ENCODE measurements at regions not wholly inside any gene's neighbourhood (a gene's known extent, or its start where the extent isn't known, plus 50 kb on each side); places are given as distances from the start of the nearest gene placed in this dataset.

GRCh38 chr5:57950616-57951228, 468.1 kb upstream of the ACTBL2 start:
- Histone ChIP-seq H3K4me2 (ENCODE audit: low read depth, low read length) (no peak overlapping the region), H3K79me2 (ENCODE audit: low read length) (no peaks in the 10 kb centered on the region), H3F3A (ENCODE audit: insufficient read depth, low read length) (no peaks in the 10 kb centered on the region), H4K20me1 (ENCODE audit: insufficient read depth, low read length) (no peaks in the 10 kb centered on the region), H3K9me3 (replicated peaks; ENCODE audit: insufficient read depth, low read length) (no peaks in the 10 kb centered on the region), H3K9me2 (replicated peaks; ENCODE audit: insufficient read depth, low read length) (no peaks in the 10 kb centered on the region), H3K27ac (ENCODE audit: low read length) (no peak overlapping the region), H3K4me1 (ENCODE audit: low read length) (no peaks in the 10 kb centered on the region; the same call in 1 of the 2 replicates), H3K9ac (ENCODE audit: low read length) (no peak overlapping the region), H2AFZ (ENCODE audit: low read length) (no peak overlapping the region), H3K4me3 (ENCODE audit: low read length) (no peak overlapping the region), H3K27me3 (replicated peaks; ENCODE audit: insufficient read depth, low read length) (no peaks in the 10 kb centered on the region), H3K36me3 (replicated peaks; ENCODE audit: insufficient read depth, low read length) (no peaks in the 10 kb centered on the region)
- no peak for DNase-seq
- TF ChIP-seq EZH2phosphoT487 (IDR thresholded peaks at IDR 0.05; ENCODE audit: low read length) (no peak), EZH2 (optimal IDR thresholded peaks at IDR 0.05; ENCODE audit: low read depth, low read length) (no peak), CTCF (IDR thresholded peaks at IDR 0.05; ENCODE audit: low read length) (no peak)

DNA sequence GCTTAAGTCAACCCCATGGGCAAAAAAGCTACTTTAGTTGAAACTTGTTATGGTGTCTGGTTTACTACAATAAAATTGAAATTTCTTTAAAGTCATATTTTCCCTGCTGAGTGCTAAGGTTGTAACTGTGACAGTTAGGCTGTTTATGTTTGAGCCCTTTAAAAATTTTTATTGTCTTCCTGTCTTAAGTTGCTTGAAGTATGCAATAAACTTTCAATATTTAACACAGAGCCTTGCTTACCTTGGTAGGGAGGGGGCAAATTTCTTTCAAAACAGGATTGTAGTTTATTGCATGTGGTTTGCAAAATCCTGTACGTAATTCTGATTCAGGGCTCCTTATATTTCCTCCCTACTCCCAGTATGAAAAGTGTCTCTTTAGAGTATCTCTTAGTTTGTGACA, 465.5 kb upstream of the ACTBL2 start:
- H3K9ac ChIP-seq (ENCODE audit: low read length) = no peak overlapping the region
- H2AFZ ChIP-seq (ENCODE audit: low read length) = no peak overlapping the region
- H3K27me3 ChIP-seq (replicated peaks; ENCODE audit: insufficient read depth, low read length) = no peaks in the 10 kb centered on the region
- H3K4me1 ChIP-seq (ENCODE audit: low read length) = no peaks in the 10 kb centered on the region
- H3K4me2 ChIP-seq (ENCODE audit: low read depth, low read length) = no peak overlapping the region
- DNase-seq = no peak
- no peaks in the 10 kb centered on the region for H3K9me3 ChIP-seq (replicated peaks; ENCODE audit: insufficient read depth, low read length)
- no peak for TF ChIP-seq EZH2 (optimal IDR thresholded peaks at IDR 0.05; ENCODE audit: low read depth, low read length)
- TF ChIP-seq EZH2phosphoT487 (IDR thresholded peaks at IDR 0.05; ENCODE audit: low read length) = no peak
- TF ChIP-seq CTCF (IDR thresholded peaks at IDR 0.05; ENCODE audit: low read length) = no peak
- H3K36me3 ChIP-seq (replicated peaks; ENCODE audit: insufficient read depth, low read length) = no peaks in the 10 kb centered on the region
- H3K4me3 ChIP-seq (ENCODE audit: low read length) = no peak overlapping the region
- H4K20me1 ChIP-seq (ENCODE audit: insufficient read depth, low read length) = no peaks in the 10 kb centered on the region
- no peaks in the 10 kb centered on the region for H3K9me2 ChIP-seq (replicated peaks; ENCODE audit: insufficient read depth, low read length)
- H3K79me2 ChIP-seq (ENCODE audit: low read length) = no peaks in the 10 kb centered on the region
- H3F3A ChIP-seq (ENCODE audit: insufficient read depth, low read length) = no peaks in the 10 kb centered on the region
- no peak overlapping the region for H3K27ac ChIP-seq (ENCODE audit: low read length)

- Histone ChIP-seq H3K4me2 (ENCODE audit: low read depth, low read length) (no peak overlapping the region), H4K20me1 (ENCODE audit: insufficient read depth, low read length) (no peaks in the 10 kb centered on the region), H3K9me2 (replicated peaks; ENCODE audit: insufficient read depth, low read length) (no peaks in the 10 kb centered on the region), H3K79me2 (ENCODE audit: low read length) (no peaks in the 10 kb centered on the region), H3K9me3 (replicated peaks; ENCODE audit: insufficient read depth, low read length) (no peaks in the 10 kb centered on the region), H3K36me3 (replicated peaks; ENCODE audit: insufficient read depth, low read length) (no peaks in the 10 kb centered on the region), H3K27ac (ENCODE audit: low read length) (no peak overlapping the region), H2AFZ (ENCODE audit: low read length) (no peak overlapping the region), H3K4me1 (ENCODE audit: low read length) (no peaks in the 10 kb centered on the region), H3K4me3 (ENCODE audit: low read length) (no peak overlapping the region), H3K9ac (ENCODE audit: low read length) (no peak overlapping the region), H3K27me3 (replicated peaks; ENCODE audit: insufficient read depth, low read length) (no peaks in the 10 kb centered on the region), H3F3A (ENCODE audit: insufficient read depth, low read length) (no peaks in the 10 kb centered on the region)
- TF ChIP-seq CTCF (IDR thresholded peaks at IDR 0.05; ENCODE audit: low read length) = no peak
- no peak for TF ChIP-seq EZH2 (optimal IDR thresholded peaks at IDR 0.05; ENCODE audit: low read depth, low read length)
- TF ChIP-seq EZH2phosphoT487 (IDR thresholded peaks at IDR 0.05; ENCODE audit: low read length) = no peak
- no peak for DNase-seq
Measured at GRCh38 chr5:57947181-57947580, 464.6 kb upstream of the ACTBL2 start.

Measured in MM.1S (cell line).